ENCODE measurements at regions not wholly inside any gene's neighbourhood (a gene's known extent, or its start where the extent isn't known, plus 50 kb on each side); places are given as distances from the start of the nearest gene placed in this dataset.
"Not testable (repeated sequence)": the region's sequence is repeated elsewhere in the genome, so short reads cannot be mapped to it uniquely, and the experiment has no call there.

DNA sequence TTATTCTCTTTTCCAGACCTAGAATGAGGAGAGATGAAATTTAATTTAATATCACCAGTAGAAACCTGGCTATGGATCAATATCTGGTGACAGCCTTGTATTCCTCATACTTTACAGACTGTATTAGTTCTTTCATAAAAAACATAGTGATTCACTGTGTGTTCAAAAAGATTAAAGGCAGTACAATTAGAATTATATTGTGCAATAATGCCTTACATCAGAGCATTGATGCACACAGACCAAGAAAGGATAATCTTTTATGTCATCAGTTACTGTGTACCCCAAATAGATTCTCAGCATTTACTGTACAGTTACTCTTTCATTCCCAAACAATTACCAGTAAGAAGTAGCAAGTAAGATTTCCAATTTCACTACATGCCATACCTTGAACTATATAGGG, 260.5 kb upstream of the ANXA10 start:
- no peak for DNase-seq (ENCODE audit: low spot score)

- DNase-seq (ENCODE audit: low spot score): no peak
These were observed 253.7 kb upstream of the ANXA10 start for GRCh38 chr4:167838686-167839085.

- DNase-seq (ENCODE audit: low spot score): no peak
These were observed 249.8 kb upstream of the ANXA10 start for GRCh38 chr4:167842487-167842886.

DNA sequence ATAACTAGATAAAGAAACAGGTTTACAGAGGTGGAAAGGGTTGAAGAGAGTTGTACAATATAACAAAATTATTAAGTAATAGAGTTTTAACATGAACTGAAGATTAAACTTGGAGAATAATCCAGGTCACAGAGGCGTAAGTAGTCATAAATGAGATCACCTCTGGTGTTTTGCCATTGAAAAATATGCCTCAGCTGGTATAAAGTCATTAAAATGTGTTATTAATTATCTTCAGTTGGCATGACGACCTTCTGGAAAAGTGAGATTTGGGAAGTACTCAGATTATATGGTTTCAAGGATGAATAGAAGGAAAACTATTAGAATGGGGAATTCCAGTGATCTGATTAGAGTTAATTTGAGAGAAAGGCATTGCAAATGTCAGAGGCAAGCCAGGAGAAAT, 237.5 kb upstream of the ANXA10 start:
- no peak for DNase-seq (ENCODE audit: low spot score)

GRCh38 chr4:167858127-167858526, 234.2 kb upstream of the ANXA10 start:
- not testable (repeated sequence) for DNase-seq (ENCODE audit: low spot score)

GRCh38 chr4:167867191-167867590, 225.1 kb upstream of the ANXA10 start:
- no peak for DNase-seq (ENCODE audit: low spot score)

- no peak for DNase-seq (ENCODE audit: low spot score)
These were observed 224.2 kb upstream of the ANXA10 start for GRCh38 chr4:167868163-167868562.

DNA sequence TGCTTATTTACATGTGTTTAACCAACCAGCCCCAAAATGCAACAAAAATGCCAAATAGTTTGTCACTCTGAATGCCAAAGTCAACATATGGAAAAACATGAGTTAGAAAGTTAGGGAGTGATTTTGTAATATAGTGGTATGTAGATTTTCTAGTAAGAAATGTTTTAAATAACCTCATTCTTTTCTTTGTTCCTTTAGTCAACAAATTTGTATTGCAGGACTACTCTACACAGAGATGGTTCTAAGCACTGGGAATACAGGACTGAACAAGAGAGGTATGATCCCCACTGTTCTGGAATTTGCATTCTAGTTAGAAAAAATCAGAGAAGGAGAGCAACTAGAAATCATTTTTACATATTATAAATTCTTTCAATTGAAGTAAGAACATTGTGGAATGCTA, 218.8 kb upstream of the ANXA10 start:
- DNase-seq (ENCODE audit: low spot score): no peak

GRCh38 chr4:167876091-167876490, 216.2 kb upstream of the ANXA10 start:
- DNase-seq (ENCODE audit: low spot score): not testable (repeated sequence)

DNA sequence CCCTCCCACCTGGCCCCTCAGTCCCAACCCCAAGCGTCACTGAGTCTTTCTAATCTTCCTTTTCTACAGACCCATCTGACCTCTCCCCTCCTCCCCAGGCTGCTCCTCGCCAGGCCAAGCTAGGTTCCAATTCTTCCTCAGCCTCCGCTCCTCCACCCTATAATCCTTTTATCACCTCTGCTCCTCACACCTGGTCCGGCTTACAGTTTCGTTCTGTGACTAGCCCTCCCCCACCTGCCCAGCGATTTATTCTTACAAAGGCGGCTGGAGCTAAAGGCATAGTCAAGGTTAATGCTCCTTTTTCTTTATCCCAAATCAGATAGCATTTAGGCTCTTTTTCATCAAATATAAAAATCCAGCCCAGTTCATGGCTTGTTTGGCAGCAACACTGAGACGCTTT, 214.5 kb upstream of the ANXA10 start:
- DNase-seq (ENCODE audit: low spot score): not testable (repeated sequence)

DNA sequence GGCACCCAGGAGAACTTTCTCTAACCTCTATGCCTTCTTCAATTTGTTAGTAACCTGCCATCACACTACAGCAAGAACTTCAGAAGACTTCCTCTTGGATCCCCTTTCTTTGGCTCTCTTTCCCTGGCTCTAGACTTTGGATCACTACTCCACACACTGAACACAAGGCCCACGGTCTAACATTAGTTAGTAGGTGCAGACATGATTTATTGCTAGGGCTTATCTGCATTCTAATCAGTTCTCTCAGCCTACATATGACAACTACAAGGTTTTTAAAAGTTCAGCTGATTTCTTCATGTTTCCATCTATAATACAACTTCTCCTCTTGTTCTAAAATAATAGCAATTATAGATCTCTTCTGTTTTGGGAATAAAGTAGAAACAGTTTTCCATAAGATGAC, 209.1 kb upstream of the ANXA10 start:
- DNase-seq (ENCODE audit: low spot score): no peak

DNA sequence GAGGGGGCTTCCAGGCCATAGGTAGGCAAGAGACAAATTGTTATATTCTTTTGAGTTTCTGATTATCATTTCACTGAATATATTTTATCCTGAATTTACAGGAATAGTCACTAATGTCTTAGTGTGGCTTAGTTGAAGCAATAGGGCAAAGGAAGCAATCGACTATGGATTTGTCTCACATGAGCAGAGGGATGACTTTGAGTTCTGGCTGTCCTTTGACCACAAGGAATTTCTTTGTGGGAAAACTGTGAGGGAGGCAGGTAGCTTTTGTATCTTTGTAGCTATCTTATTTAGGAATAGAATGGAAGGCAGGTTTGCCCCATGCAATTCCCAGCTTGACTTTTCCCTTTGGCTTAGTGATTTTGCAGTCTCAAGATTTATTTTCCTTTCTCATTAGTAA, 207.3 kb upstream of the ANXA10 start:
- no peak for DNase-seq (ENCODE audit: low spot score)

DNA sequence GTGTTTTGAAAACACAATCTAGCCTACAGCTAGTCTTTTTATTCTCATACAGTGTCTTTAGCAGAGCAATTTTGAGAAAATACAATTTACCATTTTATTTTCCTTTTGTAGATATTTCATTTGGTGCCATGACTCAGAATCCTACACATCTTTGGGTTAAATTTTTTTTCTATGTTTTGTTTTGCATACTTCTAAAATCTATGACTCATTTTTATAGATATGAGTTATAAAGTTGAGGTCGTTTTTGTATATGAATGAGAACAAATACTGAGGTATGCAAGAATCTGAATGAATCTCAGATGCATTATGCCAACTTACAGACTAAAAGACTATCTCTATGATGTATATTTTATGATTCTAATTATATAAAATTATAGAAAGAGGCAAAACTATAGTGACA, 206.5 kb upstream of the ANXA10 start:
- no peak for DNase-seq (ENCODE audit: low spot score)

DNA sequence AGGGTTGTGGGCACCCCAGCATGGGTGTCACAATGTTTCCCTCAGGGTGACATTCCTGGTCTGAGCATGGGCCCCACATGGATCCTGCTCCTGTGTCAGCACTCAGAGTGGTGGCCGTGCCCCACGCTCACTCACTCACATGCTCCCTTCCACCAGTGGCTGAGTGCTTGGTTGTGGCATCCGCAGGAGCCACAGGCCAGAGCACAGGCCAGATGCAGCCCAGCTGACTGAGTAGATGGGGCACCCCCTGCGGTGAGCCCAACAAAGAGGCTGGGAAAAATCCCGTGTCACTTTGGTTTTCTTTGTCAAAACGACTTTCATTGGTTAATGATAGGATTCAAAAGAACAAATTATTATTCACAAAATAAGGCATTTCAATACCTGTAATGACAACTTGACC, 204.6 kb upstream of the ANXA10 start:
- DNase-seq (ENCODE audit: low spot score): no peak

DNA sequence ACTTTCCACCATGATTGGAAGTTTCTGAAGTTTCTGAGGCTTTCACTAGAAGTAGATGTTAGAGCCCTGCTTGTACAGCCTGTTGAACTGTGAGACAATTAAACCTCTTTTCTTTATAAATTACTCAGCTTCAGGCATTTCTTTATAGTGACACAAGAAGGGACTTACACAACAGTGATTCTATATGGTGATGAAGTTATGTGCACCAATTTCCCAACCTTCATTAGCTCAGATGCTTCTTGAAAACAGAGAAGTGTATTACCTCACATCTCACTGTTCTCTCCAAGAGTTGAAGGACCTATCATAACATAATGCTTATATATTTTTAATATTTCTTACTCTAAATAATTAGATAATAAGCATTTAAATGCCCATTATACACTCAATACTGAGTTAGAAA, 202.1 kb upstream of the ANXA10 start:
- DNase-seq (ENCODE audit: low spot score): no peak

GRCh38 chr4:167893531-167893930, 198.8 kb upstream of the ANXA10 start:
- no peak for DNase-seq (ENCODE audit: low spot score)

GRCh38 chr4:167896260-167896659, 196.1 kb upstream of the ANXA10 start:
- not testable (repeated sequence) for DNase-seq (ENCODE audit: low spot score)

GRCh38 chr4:167897116-167897515, 195.2 kb upstream of the ANXA10 start:
- no peak for DNase-seq (ENCODE audit: low spot score)

- DNase-seq (ENCODE audit: low spot score): no peak
These were observed 189.0 kb upstream of the ANXA10 start for GRCh38 chr4:167903291-167903721.

- no peak for DNase-seq (ENCODE audit: low spot score)
These were observed 185.5 kb upstream of the ANXA10 start for GRCh38 chr4:167906851-167907250.

- no peak for DNase-seq (ENCODE audit: low spot score)
These were observed 183.5 kb upstream of the ANXA10 start for GRCh38 chr4:167908816-167909215.

DNA sequence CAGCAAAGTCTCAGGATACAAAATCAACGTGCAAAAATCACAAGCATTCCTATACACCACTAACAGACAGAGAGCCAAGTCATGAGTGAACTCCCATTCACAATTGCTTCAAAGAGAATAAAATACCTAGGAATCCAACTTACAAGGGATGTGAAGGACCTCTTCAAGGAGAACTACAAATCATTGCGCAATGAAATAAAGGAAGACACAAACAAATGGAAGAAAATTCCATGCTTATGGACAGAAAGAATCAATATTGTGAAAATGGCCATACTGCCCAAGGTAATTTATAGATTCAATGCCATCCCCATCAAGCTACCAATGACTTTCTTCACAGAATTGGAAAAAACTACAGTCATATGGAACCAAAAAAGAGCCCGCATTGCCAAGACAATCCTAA, 179.8 kb upstream of the ANXA10 start:
- not testable (repeated sequence) for DNase-seq (ENCODE audit: low spot score)

- DNase-seq (ENCODE audit: low spot score): no peak
These were observed 174.3 kb upstream of the ANXA10 start for GRCh38 chr4:167918077-167918476.

GRCh38 chr4:167930166-167930565, 162.2 kb upstream of the ANXA10 start:
- no peak for DNase-seq (ENCODE audit: low spot score)

- DNase-seq (ENCODE audit: low spot score): no peak
These were observed 158.1 kb upstream of the ANXA10 start for GRCh38 chr4:167934216-167934615.
